Ascending aorta (tissue), 2 donors: ENCODE measurements at regions not wholly inside any gene's neighbourhood (a gene's known extent, or its start where the extent isn't known, plus 50 kb on each side); places are given as distances from the start of the nearest gene placed in this dataset.

Experiments used
- DNase-seq, 2 donors: peaks; one replicate each; pipeline ENCODE4 v3.0.0-alpha.2; 2019; ENCODE audit warnings: low spot score in 2 of 2
- H3K27ac ChIP-seq, 2 donors: fragments of 200-600 bp; sonication (generic); one replicate each; pipeline ENCODE4 v1.5.1; 2016 to 2017; ENCODE audit warnings: mild to moderate bottlenecking in 1 of 2
- H3K27me3 ChIP-seq: fragments of 200-600 bp; sonication (generic); one replicate; pipeline ENCODE4 v1.5.1; 2017
- H3K36me3 ChIP-seq, 2 donors: fragments of 200-600 bp; sonication (generic); one replicate each; pipeline ENCODE4 v1.5.1; 2016
- H3K4me1 ChIP-seq, 2 donors: fragments of 200-600 bp; sonication (generic); one replicate each; pipeline ENCODE4 v1.5.1; 2016 to 2017; ENCODE audit warnings: mild to moderate bottlenecking in 1 of 2
- H3K4me3 ChIP-seq, 2 donors: fragments of 200-600 bp; sonication (generic); one replicate each; pipeline ENCODE4 v1.5.1; 2016 to 2017; ENCODE audit warnings: mild to moderate bottlenecking in 1 of 2
- H3K9me3 ChIP-seq, 2 donors: fragments of 200-600 bp; sonication (generic); one replicate each; pipeline ENCODE4 v1.5.1; 2016
- intact Hi-C: fragments of 100-400 bp; cut with DNase I; formaldehyde crosslinking; loops from one replicate; pipeline ENCODE4 v1.15.1; 2023
- TF ChIP-seq, protein P1 (sequence below), 3 experiments: fragments of 200-600 bp in 2 of 3; fragments of 450-650 bp in 1 of 3; sonication (generic) in 2 of 3; IDR thresholded peaks; one replicate each; pipeline ENCODE4 v1.5.1; 2016 to 2019; ENCODE audit warnings: antibody characterized with exemption in 3 of 3, mild to moderate bottlenecking in 1 of 3, moderate library complexity in 1 of 3

GRCh38 chr12:82242729-82243128 is 115.5 kb downstream of the CCDC59 start:
- H3K36me3 ChIP-seq: no peaks in the 10 kb centered on the region
- DNase-seq: no peak
- H3K9me3 ChIP-seq: no peaks in the 10 kb centered on the region
- intact Hi-C loops: no loop called here
- H3K4me1 ChIP-seq: no peaks in the 10 kb centered on the region
- H3K27ac ChIP-seq: no peak overlapping the region
- no peak overlapping the region for H3K4me3 ChIP-seq
- TF ChIP-seq, protein P1, sequence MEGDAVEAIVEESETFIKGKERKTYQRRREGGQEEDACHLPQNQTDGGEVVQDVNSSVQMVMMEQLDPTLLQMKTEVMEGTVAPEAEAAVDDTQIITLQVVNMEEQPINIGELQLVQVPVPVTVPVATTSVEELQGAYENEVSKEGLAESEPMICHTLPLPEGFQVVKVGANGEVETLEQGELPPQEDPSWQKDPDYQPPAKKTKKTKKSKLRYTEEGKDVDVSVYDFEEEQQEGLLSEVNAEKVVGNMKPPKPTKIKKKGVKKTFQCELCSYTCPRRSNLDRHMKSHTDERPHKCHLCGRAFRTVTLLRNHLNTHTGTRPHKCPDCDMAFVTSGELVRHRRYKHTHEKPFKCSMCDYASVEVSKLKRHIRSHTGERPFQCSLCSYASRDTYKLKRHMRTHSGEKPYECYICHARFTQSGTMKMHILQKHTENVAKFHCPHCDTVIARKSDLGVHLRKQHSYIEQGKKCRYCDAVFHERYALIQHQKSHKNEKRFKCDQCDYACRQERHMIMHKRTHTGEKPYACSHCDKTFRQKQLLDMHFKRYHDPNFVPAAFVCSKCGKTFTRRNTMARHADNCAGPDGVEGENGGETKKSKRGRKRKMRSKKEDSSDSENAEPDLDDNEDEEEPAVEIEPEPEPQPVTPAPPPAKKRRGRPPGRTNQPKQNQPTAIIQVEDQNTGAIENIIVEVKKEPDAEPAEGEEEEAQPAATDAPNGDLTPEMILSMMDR (IDR thresholded peaks at IDR 0.05): no peak
- H3K27me3 ChIP-seq: no peaks in the 10 kb centered on the region

DNA sequence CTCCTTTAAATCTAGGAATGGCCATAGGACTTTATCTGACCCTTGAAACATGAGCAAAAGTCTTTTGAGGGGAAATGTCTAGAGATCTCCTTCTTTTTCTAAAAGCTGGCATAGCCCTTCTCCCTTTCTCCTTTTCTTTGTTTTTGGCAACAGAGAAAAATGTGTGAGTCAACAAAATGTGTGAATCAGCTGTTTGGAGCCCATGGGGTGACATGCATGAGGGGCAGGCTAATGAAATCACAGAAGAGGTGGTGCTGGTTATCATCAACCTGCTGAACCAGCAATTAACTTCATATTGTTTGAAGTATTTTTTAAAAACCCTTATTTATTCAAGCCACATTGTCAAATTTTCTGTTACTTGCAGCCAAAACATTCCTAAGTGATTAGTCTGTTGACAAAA is 132.3 kb downstream of the CCDC59 start:
- intact Hi-C loops: no loop called here
- no peaks in the 10 kb centered on the region for H3K27me3 ChIP-seq
- H3K27ac ChIP-seq: no peak overlapping the region
- no peaks in the 10 kb centered on the region for H3K4me1 ChIP-seq
- no peaks in the 10 kb centered on the region for H3K36me3 ChIP-seq
- DNase-seq: no peak
- H3K9me3 ChIP-seq: no peaks in the 10 kb centered on the region
- no peak overlapping the region for H3K4me3 ChIP-seq
- TF ChIP-seq, protein P1 (IDR thresholded peaks at IDR 0.05): no peak

DNA sequence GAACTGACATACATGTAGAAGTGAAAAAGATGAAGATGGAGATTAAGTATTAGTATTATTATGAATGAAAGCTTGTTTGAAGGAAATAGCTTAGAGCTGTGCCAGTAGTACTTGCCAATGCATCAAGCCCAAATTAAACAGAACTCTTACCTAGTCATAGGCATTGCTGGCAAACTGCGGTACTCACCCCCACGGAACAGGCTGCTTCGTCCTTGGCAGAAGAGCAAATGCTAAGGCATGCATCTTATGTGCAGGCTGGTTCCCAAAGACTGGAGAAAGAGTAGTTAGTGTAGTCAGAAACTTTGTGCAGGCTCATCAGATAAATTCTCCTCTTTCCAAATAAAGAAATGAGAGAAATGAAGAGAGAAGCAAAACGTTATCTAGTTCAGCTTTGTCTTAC is 134.8 kb downstream of the CCDC59 start:
- TF ChIP-seq, protein P1 (IDR thresholded peaks at IDR 0.05): no peak
- no peak for DNase-seq

GRCh38 chr12:82216475-82216874 is 141.7 kb downstream of the CCDC59 start:
- Histone ChIP-seq H3K4me3 (no peak overlapping the region), H3K9me3 (peaks cover 0 to under 1% of the 10 kb centered on the region in 2 donors), H3K27ac (no peak overlapping the region), H3K36me3 (no peaks in the 10 kb centered on the region), H3K27me3 (no peaks in the 10 kb centered on the region), H3K4me1 (no peaks in the 10 kb centered on the region)
- intact Hi-C loops: no loop called here
- TF ChIP-seq, protein P1 (IDR thresholded peaks at IDR 0.05): no peak
- DNase-seq: no peak

More for the DNA sequence above, 134.8 kb downstream of the CCDC59 start:
- Histone ChIP-seq H3K27ac (no peak overlapping the region), H3K4me1 (no peaks in the 10 kb centered on the region), H3K27me3 (no peaks in the 10 kb centered on the region), H3K36me3 (no peaks in the 10 kb centered on the region), H3K4me3 (no peak overlapping the region), H3K9me3 (no peaks in the 10 kb centered on the region)
- intact Hi-C loops: no loop called here

GRCh38 chr12:82213761-82214160 is 144.4 kb downstream of the CCDC59 start:
- H3K9me3 ChIP-seq: peaks cover 0 to 6% of the 10 kb centered on the region in 2 donors
- no peak for DNase-seq
- TF ChIP-seq, protein P1 (IDR thresholded peaks at IDR 0.05): no peak
- no peaks in the 10 kb centered on the region for H3K27me3 ChIP-seq
- no peaks in the 10 kb centered on the region for H3K36me3 ChIP-seq
- no peak overlapping the region for H3K27ac ChIP-seq
- H3K4me1 ChIP-seq: no peaks in the 10 kb centered on the region
- no peak overlapping the region for H3K4me3 ChIP-seq
- intact Hi-C loops: no loop called here

DNA sequence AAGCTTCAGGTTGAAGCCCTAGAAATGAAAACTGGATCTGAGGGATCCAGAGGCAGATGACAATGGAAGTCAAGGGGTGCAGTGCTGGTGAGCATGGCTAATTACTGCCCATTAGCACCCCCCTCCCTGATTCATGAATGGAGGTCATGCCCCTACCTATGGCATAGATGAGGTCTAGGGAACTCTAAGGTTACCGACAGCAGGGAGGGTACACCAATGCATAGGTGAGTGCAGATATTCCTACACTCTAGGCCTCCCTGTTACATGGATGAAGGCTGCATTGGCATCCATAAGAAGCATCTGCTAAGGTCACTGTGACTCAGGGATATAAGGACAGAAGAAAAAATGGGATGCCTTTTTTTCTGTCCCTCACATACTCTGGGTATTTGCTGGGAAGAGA is 147.3 kb downstream of the CCDC59 start:
- Histone ChIP-seq H3K4me1 (no peaks in the 10 kb centered on the region), H3K9me3 (peaks cover 0 to 6% of the 10 kb centered on the region in 2 donors), H3K27ac (no peak overlapping the region), H3K36me3 (no peaks in the 10 kb centered on the region), H3K27me3 (no peaks in the 10 kb centered on the region), H3K4me3 (no peak overlapping the region)
- intact Hi-C loops: no loop called here
- TF ChIP-seq, protein P1 (IDR thresholded peaks at IDR 0.05): no peak
- no peak for DNase-seq
